ENCODE measurements at regions not wholly inside any gene's neighbourhood (a gene's known extent, or its start where the extent isn't known, plus 50 kb on each side); places are given as distances from the start of the nearest gene placed in this dataset.

- no CpG with 5 or more reads among the region's 4 CpGs for WGBS (ENCODE audit: extremely low coverage, insufficient read length, low lambda C conversion rate)
These were observed 85.7 kb upstream of the CCDC190 start for GRCh38 chr1:162946701-162947100.

More at GRCh38 chr1:162946701-162947100, 85.7 kb upstream of the CCDC190 start:
- H4K8ac ChIP-seq (replicated peaks; ENCODE audit: insufficient read length, low read depth, low read length): no peak overlapping the region
- no peak overlapping the region for H2BK20ac ChIP-seq (ENCODE audit: low read depth, low read length, poor library complexity, severe bottlenecking)
- H4K20me1 ChIP-seq (ENCODE audit: control insufficient read depth, insufficient read depth, insufficient read length): no peaks in the 10 kb centered on the region
- H3K27ac ChIP-seq (ENCODE audit: insufficient read length, low read depth, low read length): no peak overlapping the region
- no peak overlapping the region for H2BK12ac ChIP-seq (ENCODE audit: insufficient read length, low read depth, low read length)
- H2AFZ ChIP-seq (ENCODE audit: low read length): no peak overlapping the region
- H2AK5ac ChIP-seq (ENCODE audit: insufficient read length, low read length): no peak overlapping the region
- H3K27ac Mint-ChIP-seq: no peak overlapping the region
- H3K9ac ChIP-seq (ENCODE audit: extremely low read depth, insufficient read length, low read length): no peak overlapping the region
- no peaks in the 10 kb centered on the region for H3K4me1 ChIP-seq (ENCODE audit: insufficient read depth, low read length)
- H3K27me3 Mint-ChIP-seq (ENCODE audit: low read depth): no peaks in the 10 kb centered on the region; the same call in 1 of the 2 replicates
- H3K9me3 ChIP-seq (ENCODE audit: control insufficient read depth, low read depth, low read length): no peaks in the 10 kb centered on the region
- H3K79me2 ChIP-seq (ENCODE audit: insufficient read depth, low read length): no peaks in the 10 kb centered on the region
- no peak overlapping the region for H4K91ac ChIP-seq (ENCODE audit: insufficient read length, low read depth, low read length)
- no peak overlapping the region for H3K18ac ChIP-seq (ENCODE audit: insufficient read length, low read depth, low read length)
- no peak overlapping the region for H3T11ph ChIP-seq (ENCODE audit: low read length)
- peaks cover 4 to 6% of the 10 kb centered on the region in 2 experiments for H3K4me1 Mint-ChIP-seq
- H2BK15ac ChIP-seq (ENCODE audit: low read depth, low read length): no peak overlapping the region
- no peaks in the 10 kb centered on the region for H3K27me3 ChIP-seq (ENCODE audit: insufficient read depth, low read length)
- H3K9me3 Mint-ChIP-seq: no peaks in the 10 kb centered on the region
- no peaks in the 10 kb centered on the region for H3K36me3 Mint-ChIP-seq (ENCODE audit: insufficient read depth in 1 of 3, low read depth in 3 of 3)
- TF ChIP-seq, protein P1, sequence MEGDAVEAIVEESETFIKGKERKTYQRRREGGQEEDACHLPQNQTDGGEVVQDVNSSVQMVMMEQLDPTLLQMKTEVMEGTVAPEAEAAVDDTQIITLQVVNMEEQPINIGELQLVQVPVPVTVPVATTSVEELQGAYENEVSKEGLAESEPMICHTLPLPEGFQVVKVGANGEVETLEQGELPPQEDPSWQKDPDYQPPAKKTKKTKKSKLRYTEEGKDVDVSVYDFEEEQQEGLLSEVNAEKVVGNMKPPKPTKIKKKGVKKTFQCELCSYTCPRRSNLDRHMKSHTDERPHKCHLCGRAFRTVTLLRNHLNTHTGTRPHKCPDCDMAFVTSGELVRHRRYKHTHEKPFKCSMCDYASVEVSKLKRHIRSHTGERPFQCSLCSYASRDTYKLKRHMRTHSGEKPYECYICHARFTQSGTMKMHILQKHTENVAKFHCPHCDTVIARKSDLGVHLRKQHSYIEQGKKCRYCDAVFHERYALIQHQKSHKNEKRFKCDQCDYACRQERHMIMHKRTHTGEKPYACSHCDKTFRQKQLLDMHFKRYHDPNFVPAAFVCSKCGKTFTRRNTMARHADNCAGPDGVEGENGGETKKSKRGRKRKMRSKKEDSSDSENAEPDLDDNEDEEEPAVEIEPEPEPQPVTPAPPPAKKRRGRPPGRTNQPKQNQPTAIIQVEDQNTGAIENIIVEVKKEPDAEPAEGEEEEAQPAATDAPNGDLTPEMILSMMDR (conservative IDR thresholded peaks at IDR 0.05): no peak
- H2BK120ac ChIP-seq (ENCODE audit: low read depth, low read length, poor library complexity, severe bottlenecking): no peak overlapping the region
- H3K4me3 Mint-ChIP-seq: no peak overlapping the region
- no peak overlapping the region for H3K14ac ChIP-seq (ENCODE audit: insufficient read depth, low read length)
- no peak for DNase-seq
- H3K4me2 ChIP-seq (ENCODE audit: insufficient read depth, insufficient read length, low read length): no peak overlapping the region
- no peak overlapping the region for H2BK5ac ChIP-seq (ENCODE audit: insufficient read length, low read length)
- no peaks in the 10 kb centered on the region for H3K79me1 ChIP-seq (ENCODE audit: insufficient read depth, low read depth, low read length, poor library complexity, severe bottlenecking)
- no peak overlapping the region for H3K56ac ChIP-seq (ENCODE audit: insufficient read length, low read depth, low read length)
- no peak overlapping the region for H3K4ac ChIP-seq (ENCODE audit: low read depth, low read length)
- H3K23me2 ChIP-seq (ENCODE audit: insufficient read length, low read depth, low read length, poor library complexity, severe bottlenecking): no peaks in the 10 kb centered on the region
- H4K5ac ChIP-seq (ENCODE audit: insufficient read length, low read depth, low read length): no peak overlapping the region
- H3K23ac ChIP-seq (ENCODE audit: insufficient read length, low read depth, low read length): no peak overlapping the region

Data from H9 (cell line).